A549 (cell line): ENCODE measurements at regions not wholly inside any gene's neighbourhood (a gene's known extent, or its start where the extent isn't known, plus 50 kb on each side); places are given as distances from the start of the nearest gene placed in this dataset.

ENCODE experiments used
- ATAC-seq, 2 experiments: fragments of 200-7000 bp in 1 of 2; fragments of >200 bp in 1 of 2; cut with Nextera tagmentation in 1 of 2; cut with Tn5 transposase in 1 of 2; 3 replicates each; pipeline versions ENCODE4 v1.8.0 to v1.9.1; 2018 to 2020; ENCODE audit warnings: mild to moderate bottlenecking in 1 of 2, moderate library complexity in 1 of 2
- CTCF ChIA-PET: fragments of 300-600 bp; sonication (Branson Sonifier 250); formaldehyde crosslinking; extraction: SDS; loops from one replicate; lab custom pipeline; 2021; ENCODE audit warnings: antibody characterized with exemption, inconsistent platforms; lab: Yijun Ruan, JAX
- POLR2A ChIA-PET: fragments of 350-600 bp; formaldehyde crosslinking; extraction: SDS; loops from one replicate; lab custom pipeline; 2021; ENCODE audit warnings: antibody characterized with exemption, inconsistent platforms; lab: Yijun Ruan, JAX
- DNase-seq, 2 experiments: peaks; one replicate each; pipeline versions ENCODE4 v3.0.0 to v3.0.0-alpha.2; 2011 to 2016; ENCODE audit warnings: low read depth in 1 of 2, low spot score in 1 of 2
- FAIRE-seq: peaks from 2 replicates; lab custom pipeline; 2011; peaks lifted over from hg19 to GRCh38; lab: Jason Lieb, UNC
- H3K27ac ChIP-seq, 2 experiments: fragments of >200 bp; sonication (Bioruptor Twin); formaldehyde crosslinking; 3 replicates each; pipeline ENCODE4 v1.5.1; 2016 to 2017
- H3K4me1 ChIP-seq: fragments of >200 bp; sonication (Bioruptor Twin); formaldehyde crosslinking; 3 replicates; pipeline ENCODE4 v1.6.1; 2016
- H3K4me2 ChIP-seq: fragments of >200 bp; sonication (Bioruptor Twin); formaldehyde crosslinking; 3 replicates; pipeline ENCODE4 v1.6.1; 2016
- H3K4me3 ChIP-seq: fragments of >200 bp; sonication (Bioruptor Twin); formaldehyde crosslinking; 3 replicates; pipeline ENCODE4 v1.5.1; 2016
- H3K9me3 ChIP-seq: fragments of >200 bp; sonication (Bioruptor Twin); formaldehyde crosslinking; 3 replicates; pipeline ENCODE4 v1.6.1; 2016
- BHLHE40 ChIP-seq: IDR thresholded peaks from 2 replicates; pipeline ENCODE4 v1.6.1; 2012; ENCODE audit warnings: low read depth, low read length, inconsistent platforms
- CBX2 ChIP-seq: fragments of 200-600 bp; sonication (generic); IDR thresholded peaks from 2 replicates; pipeline ENCODE4 v1.6.1; 2016; ENCODE audit warnings: low read depth, mild to moderate bottlenecking, borderline replicate concordance
- CTCF ChIP-seq: fragments of >200 bp; sonication (Bioruptor Twin); formaldehyde crosslinking; IDR thresholded peaks from 3 replicates; pipeline ENCODE4 v1.5.1; 2016
- E2F6 ChIP-seq: IDR thresholded peaks from 2 replicates; pipeline ENCODE4 v1.6.1; 2012; ENCODE audit warnings: low read depth, borderline replicate concordance
- EP300 ChIP-seq, 2 experiments: fragments of >200 bp; sonication (Bioruptor Twin); formaldehyde crosslinking; IDR thresholded peaks; 2 replicates in 1 of 2; 3 replicates in 1 of 2; pipeline ENCODE4 v1.6.1; 2016 to 2017
- FOSL2 ChIP-seq, 2 experiments: fragments of 450-650 bp in 1 of 2; fragments of >200 bp in 1 of 2; sonication (Bioruptor Twin) in 1 of 2; formaldehyde crosslinking; IDR thresholded peaks; 2 replicates each; pipeline versions ENCODE4 v1.5.0 to v1.6.1; 2016 to 2020; ENCODE audit warnings: mild to moderate bottlenecking in 1 of 2, moderate library complexity in 1 of 2
- FOXS1 ChIP-seq: fragments of 250-450 bp; sonication (Bioruptor Pico); IDR thresholded peaks from 2 replicates; pipeline ENCODE4 v1.5.0; 2020; ENCODE audit warnings: mild to moderate bottlenecking, moderate library complexity
- GATA3 ChIP-seq: IDR thresholded peaks from 2 replicates; pipeline ENCODE4 v1.6.1; 2012; ENCODE audit warnings: borderline replicate concordance
- HDAC2 ChIP-seq: fragments of 200-600 bp; sonication (generic); IDR thresholded peaks from 2 replicates; pipeline ENCODE4 v1.6.1; 2016
- HOXA7 ChIP-seq: fragments of 250-450 bp; sonication (Bioruptor Pico); IDR thresholded peaks from 2 replicates; pipeline ENCODE4 v1.5.0; 2020; ENCODE audit warnings: mild to moderate bottlenecking, moderate library complexity
- HOXB5 ChIP-seq: fragments of 250-450 bp; sonication (Bioruptor Pico); IDR thresholded peaks from 2 replicates; pipeline ENCODE4 v1.5.0; 2020; ENCODE audit warnings: mild to moderate bottlenecking, moderate library complexity
- JUN ChIP-seq, 2 experiments: fragments of >200 bp; sonication (Bioruptor Twin); formaldehyde crosslinking; IDR thresholded peaks; 2 replicates in 1 of 2; 3 replicates in 1 of 2; pipeline ENCODE4 v1.6.1; 2016 to 2017
- KDM5A ChIP-seq: fragments of 200-600 bp; sonication (generic); IDR thresholded peaks from 2 replicates; pipeline ENCODE4 v1.6.1; 2016; ENCODE audit warnings: antibody characterized with exemption, mild to moderate bottlenecking
- MYC ChIP-seq: IDR thresholded peaks from 2 replicates; pipeline ENCODE4 v1.6.1; 2012; ENCODE audit warnings: mild to moderate bottlenecking, inconsistent platforms, low read length, improper control_type of control experiment, borderline replicate concordance
- NFE2L2 ChIP-seq: fragments of 150-350 bp; conservative IDR thresholded peaks from 2 replicates; pipeline ENCODE4 v1.6.1; 2014; ENCODE audit warnings: low read length
- NPAS2 ChIP-seq: fragments of 250-450 bp; sonication (Bioruptor Pico); IDR thresholded peaks from 2 replicates; pipeline ENCODE4 v1.8.0; 2022; ENCODE audit warnings: mild to moderate bottlenecking, moderate library complexity, borderline replicate concordance
- PBX3 ChIP-seq: IDR thresholded peaks from 2 replicates; pipeline ENCODE4 v1.6.1; 2012
- POLR2AphosphoS2 ChIP-seq: conservative IDR thresholded peaks from 2 replicates; pipeline ENCODE4 v1.6.1; 2012; ENCODE audit warnings: low read length, improper control_type of control experiment, inconsistent platforms
- RAD21 ChIP-seq, 2 experiments: fragments of >200 bp in 1 of 2; sonication (Bioruptor Twin) in 1 of 2; formaldehyde crosslinking in 1 of 2; IDR thresholded peaks in 1 of 2; conservative IDR thresholded peaks in 1 of 2; 2 replicates in 1 of 2; 3 replicates in 1 of 2; pipeline ENCODE4 v1.6.1; 2012 to 2018; ENCODE audit warnings: inconsistent platforms in 1 of 2
- SMC3 ChIP-seq: fragments of >200 bp; sonication (Bioruptor Twin); formaldehyde crosslinking; IDR thresholded peaks from 3 replicates; pipeline ENCODE4 v1.6.1; 2018; ENCODE audit warnings: inconsistent platforms
- TFCP2L1 ChIP-seq: fragments of 250-450 bp; sonication (Bioruptor Pico); IDR thresholded peaks from 2 replicates; pipeline ENCODE4 v1.5.0; 2021; ENCODE audit warnings: mild to moderate bottlenecking
- TP53 ChIP-seq: fragments of 250-450 bp; sonication (Bioruptor Pico); IDR thresholded peaks from 2 replicates; pipeline ENCODE4 v1.5.0; 2021; ENCODE audit warnings: mild to moderate bottlenecking, moderate library complexity
- ZSCAN20 ChIP-seq: fragments of 250-450 bp; sonication (Bioruptor Pico); IDR thresholded peaks from 2 replicates; pipeline ENCODE4 v1.8.0; 2022; ENCODE audit warnings: mild to moderate bottlenecking, moderate library complexity
- WGBS: methylation state at CpG from one replicate; pipeline ENCODE4 v1.1.6; 2017; ENCODE audit errors: missing lambda C conversion rate; 5-methylcytosine and 5-hydroxymethylcytosine counted together

GRCh38 chr3:193977622-193978021, 158.3 kb upstream of the HES1 start:
- no peak for DNase-seq
- H3K9me3 ChIP-seq, result no peaks in the 10 kb centered on the region
- ChIA-PET CTCF (interaction anchor here (1.4 kb wide), 1 partner anchor 16 kb away, joined by 3 read pairs; no protein-coding TSS in a partner anchor), POLR2A (no interaction called here)
- WGBS, result 93% methylated on average over 5 of the region's 5 CpGs
- no peak overlapping the region for H3K4me3 ChIP-seq
- TF ChIP-seq POLR2AphosphoS2, result no peak
- no peak for TF ChIP-seq HOXA7
- TF ChIP-seq KDM5A, result no peak
- TF ChIP-seq TFCP2L1 (CRISPR knock-in tag), result no peak
- H3K4me2 ChIP-seq, result no peak overlapping the region
- H3K4me1 ChIP-seq, result peaks cover 19% of the 10 kb centered on the region
- no peak for ATAC-seq
- no peak overlapping the region for H3K27ac ChIP-seq
- FAIRE-seq, result no peak

GRCh38 chr3:193978030-193978429, 157.9 kb upstream of the HES1 start:
- CTCF ChIA-PET, result interaction anchor here (1.4 kb wide), 1 partner anchor 15 kb away, joined by 3 read pairs; no protein-coding TSS in a partner anchor
- DNase-seq, result no peak
- Histone ChIP-seq H3K4me2 (no peak overlapping the region), H3K4me1 (peaks cover 19% of the 10 kb centered on the region)
- TF ChIP-seq GATA3, result no peak
- no peak for TF ChIP-seq EP300 (IDR thresholded peaks at IDR 0.05)
- TF ChIP-seq HDAC2, result no peak
- TF ChIP-seq HOXB5 (CRISPR knock-in tag), result no peak
- TF ChIP-seq PBX3, result no peak
- no peak for TF ChIP-seq ZSCAN20 (CRISPR knock-in tag)
- TF ChIP-seq SMC3, result no peak
- TF ChIP-seq TP53, result no peak
- no peak for TF ChIP-seq KDM5A
- no peak for TF ChIP-seq CBX2
- no peak for TF ChIP-seq NFE2L2
- TF ChIP-seq POLR2AphosphoS2, result no peak
- no peak for TF ChIP-seq RAD21 (conservative IDR thresholded peaks at IDR 0.05 in 1 of 2, IDR thresholded peaks at IDR 0.05 in 1 of 2)
- no peak for TF ChIP-seq BHLHE40
- TF ChIP-seq JUN (IDR thresholded peaks at IDR 0.05), result no peak
- no peak for TF ChIP-seq FOXS1
- TF ChIP-seq MYC, result no peak
- no peak for TF ChIP-seq CTCF
- no peak for TF ChIP-seq NPAS2
- TF ChIP-seq E2F6, result no peak
- TF ChIP-seq, all 56 proteins: peak for 0
- no peak overlapping the region for H3K4me3 ChIP-seq
- no peaks in the 10 kb centered on the region for H3K9me3 ChIP-seq
- no peak overlapping the region for H3K27ac ChIP-seq
- ATAC-seq, result no peak
- no peak for FAIRE-seq
- WGBS, result 84% methylated on average over 6 of the region's 8 CpGs
- POLR2A ChIA-PET, result no interaction called here

GRCh38 chr3:193978486-193978885, 157.5 kb upstream of the HES1 start:
- POLR2A ChIA-PET, result no interaction called here
- H3K27ac ChIP-seq, result no peak overlapping the region
- TF ChIP-seq POLR2AphosphoS2 (no peak), FOSL2 (IDR thresholded peaks at IDR 0.05) (no peak), FOSL2 (CRISPR knock-in tag; IDR thresholded peaks at IDR 0.05) (no peak), BHLHE40 (no peak)
- no peak overlapping the region for H3K4me3 ChIP-seq
- FAIRE-seq, result no peak
- CTCF ChIA-PET, result no interaction called here
- no peak for DNase-seq
- no peak for ATAC-seq
- H3K9me3 ChIP-seq, result no peaks in the 10 kb centered on the region
- 91% methylated on average over 6 of the region's 6 CpGs for WGBS
- H3K4me1 ChIP-seq, result peaks cover 19% of the 10 kb centered on the region
- no peak overlapping the region for H3K4me2 ChIP-seq
